Cardiac septum (tissue), 1 donor: ENCODE measurements at regions not wholly inside any gene's neighbourhood (a gene's known extent, or its start where the extent isn't known, plus 50 kb on each side); places are given as distances from the start of the nearest gene placed in this dataset.
"Not testable (repeated sequence)": the region's sequence is repeated elsewhere in the genome, so short reads cannot be mapped to it uniquely, and the experiment has no call there.

ENCODE experiments used
- DNase-seq: peaks from one replicate; pipeline ENCODE4 v3.0.0-alpha.2; 2020; ENCODE audit warnings: low spot score
- intact Hi-C: fragments of 100-400 bp; cut with DNase I; formaldehyde crosslinking; loops from one replicate; pipeline ENCODE4 v1.14.0; 2022
- donor health status: DM: no; HTN: no; CAD: no.

DNA sequence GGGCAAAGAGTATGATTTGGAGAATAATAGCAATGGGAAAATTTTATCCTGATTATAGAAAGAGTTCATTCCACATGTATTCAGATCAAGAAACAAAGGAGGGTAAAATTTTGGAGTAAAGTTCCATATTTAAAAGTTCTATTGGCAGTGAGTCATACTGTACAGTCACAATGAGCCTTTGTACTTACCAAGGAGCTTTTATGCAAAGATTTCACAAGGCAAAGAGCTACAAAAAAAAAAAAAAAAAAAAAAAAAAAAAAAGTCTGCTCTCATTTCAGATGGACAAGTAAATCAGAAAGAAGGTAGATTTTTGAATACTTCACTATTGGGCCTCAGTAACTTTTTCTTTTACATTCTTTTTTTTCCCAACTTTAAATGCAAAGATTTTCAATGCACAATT lies 1802.2 kb upstream of the PIK3C3 start:
- intact Hi-C loops = no loop called here
- DNase-seq = no peak

DNA sequence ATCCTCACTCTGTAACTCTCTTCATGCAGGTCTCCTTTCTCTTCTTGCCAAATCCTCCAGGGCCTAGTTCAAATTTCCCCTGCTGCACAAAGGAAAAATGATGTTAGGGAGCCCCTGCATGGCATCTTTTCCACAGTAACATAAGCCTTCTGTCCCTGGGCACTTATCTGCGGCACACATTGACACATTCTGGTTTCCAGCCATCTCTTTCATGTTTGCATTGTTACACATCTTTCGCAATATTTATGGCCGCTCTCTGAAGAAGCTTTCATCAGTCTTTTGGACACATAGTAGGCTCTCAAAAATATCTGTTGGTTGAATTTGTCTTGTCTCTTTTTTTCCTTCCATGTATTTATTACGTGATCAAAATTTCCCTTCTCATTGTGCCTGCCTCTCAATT lies 1806.1 kb upstream of the PIK3C3 start:
- no peak for DNase-seq
- intact Hi-C loops = no loop called here

DNA sequence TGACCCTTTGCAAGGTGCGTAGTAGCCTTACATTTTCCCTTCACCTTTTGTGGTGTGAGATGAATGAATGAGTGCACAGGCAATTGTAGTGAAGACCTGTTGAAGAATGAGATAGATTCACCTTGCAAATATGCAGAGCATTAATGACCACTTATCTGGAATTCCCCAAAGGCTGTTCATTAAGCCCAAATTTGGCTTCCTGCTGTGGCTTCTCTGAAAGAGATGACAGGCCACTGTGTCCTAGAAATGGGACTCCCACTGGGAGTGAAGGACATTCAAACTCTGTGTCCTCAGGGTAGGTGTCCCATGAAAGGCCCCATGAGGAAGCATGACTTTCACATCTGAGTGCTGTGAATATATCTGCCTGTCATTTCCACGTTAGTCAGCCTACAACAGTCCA lies 1821.8 kb upstream of the PIK3C3 start:
- intact Hi-C loops = no loop called here
- DNase-seq = no peak

DNA sequence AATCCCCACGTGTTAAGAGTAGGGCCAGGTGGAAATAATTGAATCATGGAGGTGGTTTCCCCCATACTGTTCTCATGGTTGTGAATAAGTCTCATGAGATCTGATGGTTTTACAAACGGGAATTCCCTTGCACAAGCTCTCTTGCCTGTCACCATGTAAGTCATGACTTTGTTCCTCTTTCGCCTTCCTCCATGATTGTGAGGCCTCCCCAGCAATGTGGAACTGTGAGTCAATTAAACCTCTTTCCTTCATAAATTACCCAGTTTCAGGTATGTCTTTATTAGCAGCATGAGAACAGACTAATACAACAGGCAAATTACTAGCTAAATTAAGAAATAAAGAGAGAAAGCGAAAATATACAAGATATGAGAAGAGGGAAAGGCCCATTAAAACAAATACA lies 1822.6 kb upstream of the PIK3C3 start:
- intact Hi-C loops = not testable (repeated sequence)

DNA sequence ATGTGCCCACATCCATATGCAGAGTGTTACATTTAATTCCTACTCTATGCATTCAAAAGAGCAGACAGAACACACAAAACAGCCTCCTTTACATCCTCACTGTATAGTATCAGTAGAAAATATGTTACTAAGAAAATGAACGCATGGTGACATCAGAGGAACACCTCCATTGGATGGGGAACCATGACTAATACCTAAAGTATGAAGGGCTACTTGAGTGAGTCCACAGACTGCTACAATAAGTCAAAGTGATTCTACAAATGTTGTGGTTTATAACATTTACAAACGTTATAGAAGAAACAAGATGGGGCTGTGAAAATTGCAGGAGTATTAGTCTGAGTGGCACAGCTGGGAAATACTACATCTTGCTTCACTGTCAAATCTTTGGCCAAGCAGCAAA lies 1830.9 kb upstream of the PIK3C3 start:
- intact Hi-C loops = no loop called here

More for the DNA sequence above, 1822.6 kb upstream of the PIK3C3 start:
- not testable (repeated sequence) for DNase-seq

DNA sequence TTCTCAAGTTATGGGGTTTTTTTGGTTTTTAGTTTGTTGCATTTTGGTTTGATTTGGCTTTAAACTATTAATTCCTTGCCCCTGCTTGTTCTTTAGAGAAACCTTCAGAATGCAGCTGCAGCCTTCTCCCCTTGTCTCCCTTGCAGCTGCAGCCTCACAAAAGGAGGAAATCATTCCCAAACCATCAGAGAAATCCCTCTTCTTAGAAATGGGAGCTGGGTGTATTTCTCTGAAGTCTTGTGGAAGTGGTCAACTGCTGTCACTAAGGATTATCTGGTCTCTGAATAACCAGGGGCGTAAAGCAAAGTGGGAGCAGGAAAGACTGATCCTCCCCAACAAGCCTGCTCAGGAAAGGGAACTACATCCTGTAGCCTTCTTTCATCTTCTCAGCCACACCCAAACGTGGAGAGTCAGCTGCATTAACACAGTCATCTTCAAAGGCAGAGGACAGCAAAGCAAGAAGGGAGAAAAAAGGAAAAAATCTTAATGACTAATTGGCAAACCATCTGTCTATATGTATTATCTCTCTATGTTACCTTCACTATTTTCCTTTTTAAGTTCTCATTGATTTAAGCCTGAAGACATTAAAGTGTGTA lies 1834.1 kb upstream of the PIK3C3 start:
- intact Hi-C loops = no loop called here

More for the DNA sequence above, 1830.9 kb upstream of the PIK3C3 start:
- DNase-seq = no peak

DNA sequence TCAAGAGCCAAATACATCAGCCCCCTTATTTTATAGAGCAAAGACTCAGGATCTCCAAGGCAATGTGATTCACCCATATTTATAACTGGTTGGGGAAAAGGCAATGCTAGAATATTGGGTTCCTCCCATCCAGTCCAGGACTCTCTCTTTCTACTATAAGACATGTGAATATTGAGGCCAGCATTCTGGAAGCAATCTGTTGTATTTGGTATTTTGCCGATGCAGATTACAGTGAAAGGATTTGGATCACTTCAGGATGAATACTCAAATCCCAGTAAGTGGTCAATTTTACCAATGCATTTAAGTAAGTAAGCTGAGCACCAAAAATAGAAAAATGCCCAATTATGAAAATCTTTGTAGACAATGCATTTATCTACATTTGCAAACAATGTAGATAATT lies 1834.7 kb upstream of the PIK3C3 start:
- DNase-seq = no peak
- intact Hi-C loops = no loop called here

More for the DNA sequence above, 1834.1 kb upstream of the PIK3C3 start:
- no peak for DNase-seq

DNA sequence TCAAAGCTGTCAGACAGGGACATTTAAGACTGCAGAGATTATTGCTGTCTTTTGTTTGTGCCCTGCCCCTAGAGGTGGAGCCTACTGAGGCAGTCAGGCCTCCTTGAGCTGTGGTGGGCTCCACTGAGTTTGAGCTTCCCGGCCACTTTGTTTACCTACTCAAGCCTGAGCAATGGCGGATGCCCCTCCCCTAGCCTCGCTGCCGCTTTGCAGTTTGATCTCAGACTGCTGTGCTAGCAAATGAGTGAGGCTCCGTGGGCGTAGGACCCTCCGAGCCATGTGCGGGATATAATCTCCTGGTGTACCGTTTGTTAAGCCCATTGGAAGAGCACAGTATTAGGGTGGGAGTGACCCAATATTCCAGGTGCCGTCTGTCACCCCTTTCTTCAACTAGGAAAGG lies 1835.5 kb upstream of the PIK3C3 start:
- not testable (repeated sequence) for DNase-seq
- intact Hi-C loops = loop anchor here (10.0 kb wide), 1 partner anchor 65 kb away; no protein-coding TSS in a partner anchor

DNA sequence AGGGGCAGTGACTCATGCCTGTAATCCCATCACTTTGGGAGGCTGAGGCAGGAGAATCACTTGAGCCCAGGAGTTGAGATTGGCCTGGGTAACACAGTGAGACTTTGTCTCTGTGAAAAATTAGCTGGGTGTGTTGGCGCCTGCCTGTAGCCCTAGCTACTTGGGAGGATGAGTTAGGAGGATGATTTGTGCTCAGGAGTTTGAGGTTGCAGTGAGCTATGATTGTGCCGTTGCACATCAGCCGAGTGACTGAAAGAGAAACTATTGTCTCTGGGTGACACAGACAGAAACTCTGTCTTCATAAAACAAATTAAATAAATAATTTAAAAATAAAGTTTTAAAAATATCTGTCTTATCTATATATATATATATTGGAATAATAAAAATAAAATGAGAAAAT lies 1844.6 kb upstream of the PIK3C3 start:
- no peak for DNase-seq
- intact Hi-C loops = loop anchor here (10.0 kb wide), 1 partner anchor 56 kb away; no protein-coding TSS in a partner anchor

DNA sequence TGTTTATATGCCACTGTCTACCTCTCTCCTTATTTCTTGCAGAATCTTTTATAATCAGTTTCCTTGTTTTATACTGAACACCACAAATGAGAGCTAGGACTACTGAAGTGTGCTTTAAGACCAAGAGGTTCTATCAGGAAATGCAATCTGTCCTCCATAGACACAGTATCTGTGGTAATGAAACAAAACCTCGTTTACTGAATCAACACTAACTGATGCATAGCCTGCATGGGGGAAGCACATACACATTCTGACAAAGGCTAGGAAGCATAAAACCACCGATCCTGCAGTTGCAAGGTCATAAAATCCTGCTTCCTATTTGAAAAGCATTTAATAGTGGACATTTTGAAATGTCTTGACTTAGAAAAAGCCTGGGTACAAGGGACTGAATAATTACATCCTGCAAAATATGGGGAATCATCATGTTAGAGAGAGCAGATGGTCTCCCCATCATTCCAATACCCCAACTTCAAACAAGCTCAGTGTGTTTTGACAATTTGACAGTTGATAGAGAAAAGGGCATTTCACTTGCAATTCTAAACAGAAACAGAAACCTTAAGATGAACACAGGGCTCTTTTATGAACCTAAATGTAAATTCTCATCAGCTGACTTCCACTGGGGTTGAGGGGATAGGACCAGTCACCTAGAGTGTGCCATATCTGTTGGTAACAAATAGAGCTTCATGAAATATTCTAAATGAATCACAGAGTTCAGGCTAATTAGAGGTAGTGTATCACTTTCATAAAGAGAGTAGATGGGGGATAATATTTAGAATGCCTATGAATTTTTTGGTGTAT lies 1845.6 kb upstream of the PIK3C3 start:
- intact Hi-C loops = loop anchor here (10.0 kb wide), 1 partner anchor 55 kb away; no protein-coding TSS in a partner anchor
- no peak for DNase-seq

DNA sequence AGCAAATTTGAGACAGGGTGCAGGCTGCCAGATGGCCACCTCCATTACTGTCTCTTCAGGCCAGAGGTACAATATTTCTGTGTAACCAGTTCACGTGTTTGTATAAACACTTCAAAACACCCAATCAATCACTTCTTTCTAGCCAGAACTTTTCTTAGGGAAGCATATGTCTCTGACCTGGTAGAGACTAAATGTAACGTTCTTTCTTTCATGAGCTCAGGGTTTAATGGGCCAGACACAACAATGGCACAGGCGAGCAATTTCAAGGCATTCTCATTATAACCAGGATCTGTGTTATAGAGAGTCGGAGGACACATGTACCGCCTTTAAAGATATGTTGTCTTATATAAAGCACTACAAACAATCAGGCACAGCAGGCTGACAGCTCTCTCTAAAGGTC lies 1846.4 kb upstream of the PIK3C3 start:
- DNase-seq = no peak
- intact Hi-C loops = no loop called here

DNA sequence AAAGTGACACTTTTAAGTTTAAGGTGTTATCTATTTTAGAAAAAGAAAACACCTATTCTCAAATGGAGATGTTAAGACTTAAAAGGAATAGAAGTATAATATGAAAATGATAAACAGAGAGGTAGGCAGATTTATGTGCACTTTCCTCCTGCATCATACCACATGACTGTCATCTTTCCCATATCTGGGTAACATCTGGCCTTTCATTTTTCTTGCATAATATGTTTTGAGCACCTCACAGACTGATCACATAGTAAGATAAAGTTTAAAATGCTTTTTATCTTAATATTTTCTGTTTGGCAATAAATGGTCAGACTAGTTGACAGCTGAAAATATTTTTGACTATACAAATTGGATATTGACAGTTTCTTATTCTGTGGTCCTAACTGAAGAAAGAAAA lies 1852.1 kb upstream of the PIK3C3 start:
- intact Hi-C loops = no loop called here
- no peak for DNase-seq

DNA sequence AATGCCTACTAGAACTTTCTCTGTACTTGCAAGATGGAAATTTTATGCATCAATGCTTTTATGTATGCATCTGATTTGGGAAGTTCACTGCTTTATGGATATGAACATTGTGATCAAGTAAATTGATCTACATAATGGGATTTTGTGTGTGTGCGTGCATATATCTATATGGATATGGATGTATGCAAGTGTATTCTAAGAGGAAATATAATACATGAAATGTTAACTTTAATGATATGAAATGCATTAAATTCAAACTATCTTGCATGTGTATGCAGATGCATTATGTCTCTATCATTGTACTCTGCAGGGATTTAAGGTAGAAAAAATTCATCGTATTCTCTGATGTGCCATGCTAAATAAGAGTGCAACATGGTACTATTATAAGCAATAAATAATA lies 1855.4 kb upstream of the PIK3C3 start:
- DNase-seq = no peak
- intact Hi-C loops = no loop called here

DNA sequence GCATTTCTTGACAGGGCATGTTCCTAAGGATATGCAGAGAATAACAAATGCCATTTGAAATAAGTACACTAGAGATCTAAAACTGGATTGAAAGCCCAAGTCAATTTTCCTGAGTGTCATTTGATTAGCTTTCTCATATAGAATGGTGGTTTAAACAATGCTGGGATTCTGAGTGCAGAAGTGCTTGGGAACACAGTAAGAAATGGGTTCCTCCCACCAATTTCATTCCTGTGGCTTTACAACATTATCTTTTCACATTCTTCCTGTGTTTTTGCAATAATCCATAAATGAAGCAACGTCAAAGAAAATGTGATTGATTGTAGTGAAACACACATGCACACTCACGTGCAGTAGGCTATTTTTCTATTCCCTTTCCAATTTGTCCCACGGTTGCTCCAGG lies 1858.4 kb upstream of the PIK3C3 start:
- no peak for DNase-seq
- intact Hi-C loops = no loop called here

DNA sequence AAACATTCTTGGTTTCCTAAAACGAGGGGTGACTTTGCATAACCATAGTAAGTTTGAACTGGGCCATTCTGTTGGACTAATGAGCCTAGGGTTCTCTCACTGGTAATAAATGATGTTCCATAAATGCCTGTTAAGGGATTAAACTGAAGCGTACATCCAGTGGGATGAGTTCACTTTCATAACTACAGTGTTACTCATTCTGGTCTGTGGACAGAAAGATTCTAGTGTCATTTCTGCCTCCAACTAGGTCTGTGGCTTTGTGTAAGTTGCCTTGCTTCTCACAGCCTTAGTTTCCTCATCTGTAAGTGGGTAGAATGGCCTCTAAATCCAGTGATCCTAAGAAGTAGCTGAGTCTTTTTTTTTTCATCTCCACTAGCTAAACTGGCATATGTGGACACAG lies 1860.6 kb upstream of the PIK3C3 start:
- DNase-seq = no peak
- intact Hi-C loops = no loop called here

DNA sequence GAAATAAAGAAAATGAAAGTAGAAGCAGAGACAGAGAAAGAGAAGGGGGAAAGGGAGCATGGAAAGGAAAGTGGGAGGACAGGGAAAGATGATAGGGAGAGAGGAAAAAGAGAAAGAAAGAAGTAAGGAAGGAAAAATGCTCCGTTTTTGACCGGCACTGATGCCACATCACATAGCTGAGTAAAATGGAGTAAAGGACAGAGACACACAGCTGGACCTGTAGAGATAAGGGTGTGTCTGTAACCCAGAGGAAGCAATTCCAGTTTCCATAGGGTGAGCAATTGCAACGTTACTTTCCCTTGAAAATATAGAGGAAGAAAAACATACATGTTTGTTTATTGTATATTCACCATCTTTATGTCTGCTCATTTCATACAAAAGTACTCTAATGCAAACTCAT lies 1866.9 kb upstream of the PIK3C3 start:
- DNase-seq = no peak
- intact Hi-C loops = no loop called here

DNA sequence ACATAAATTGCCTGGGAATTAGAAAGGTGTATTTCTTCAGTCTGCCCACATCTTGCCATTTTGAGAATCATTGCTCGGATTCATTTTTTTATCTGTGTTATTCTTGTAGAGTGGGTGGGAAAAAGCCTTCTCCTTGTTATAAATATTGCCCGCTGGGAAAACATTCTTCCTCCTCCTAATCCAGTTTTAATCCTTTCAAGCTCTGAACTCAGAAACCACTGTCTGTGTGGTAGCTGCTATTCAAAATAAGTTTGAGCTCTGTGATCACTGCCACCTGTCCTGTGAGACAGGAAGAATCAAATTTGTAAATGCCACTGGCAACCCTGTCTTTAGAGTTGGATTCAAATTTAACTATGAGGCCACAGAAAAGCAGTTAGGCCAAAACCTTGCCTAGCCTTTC lies 1875.2 kb upstream of the PIK3C3 start:
- no peak for DNase-seq
- intact Hi-C loops = no loop called here

DNA sequence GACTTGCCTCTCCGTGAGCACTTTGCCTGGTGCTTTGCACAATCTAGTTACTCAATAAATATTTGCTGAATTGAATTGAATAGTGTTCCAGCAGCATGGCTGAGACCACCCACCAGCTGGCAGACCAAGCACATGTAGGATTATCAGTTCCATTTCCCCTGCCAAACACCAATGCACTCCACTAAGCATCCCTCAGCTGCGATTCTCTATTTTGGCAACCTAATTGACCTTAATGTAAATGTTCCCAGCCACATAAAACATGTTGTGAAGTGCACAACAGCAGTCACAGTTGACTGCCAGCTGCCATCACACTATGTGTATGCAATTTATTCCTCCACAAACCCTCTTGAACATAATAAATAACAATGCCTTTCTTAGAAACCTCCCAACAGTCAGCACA lies 1879.4 kb upstream of the PIK3C3 start:
- DNase-seq = no peak
- intact Hi-C loops = no loop called here

DNA sequence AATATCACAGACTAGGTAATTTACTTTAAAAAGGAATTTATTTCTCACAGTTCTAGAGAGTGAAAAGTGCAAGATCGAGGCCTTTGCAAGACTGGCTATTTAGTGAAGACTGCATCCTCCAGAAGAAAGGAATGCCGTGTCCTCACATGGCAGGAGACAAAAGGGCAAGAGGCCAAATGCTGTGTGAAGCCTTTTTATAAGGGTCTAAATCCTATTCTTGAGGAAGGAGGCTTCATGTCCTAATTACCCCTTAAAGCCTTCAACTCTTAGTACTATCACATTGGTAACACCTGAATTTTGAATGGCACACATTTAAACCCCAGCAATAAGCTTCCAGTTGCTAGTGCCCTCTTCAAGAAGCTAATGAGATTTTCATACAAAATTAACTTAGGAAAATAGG lies 1882.3 kb upstream of the PIK3C3 start:
- intact Hi-C loops = no loop called here
- no peak for DNase-seq

DNA sequence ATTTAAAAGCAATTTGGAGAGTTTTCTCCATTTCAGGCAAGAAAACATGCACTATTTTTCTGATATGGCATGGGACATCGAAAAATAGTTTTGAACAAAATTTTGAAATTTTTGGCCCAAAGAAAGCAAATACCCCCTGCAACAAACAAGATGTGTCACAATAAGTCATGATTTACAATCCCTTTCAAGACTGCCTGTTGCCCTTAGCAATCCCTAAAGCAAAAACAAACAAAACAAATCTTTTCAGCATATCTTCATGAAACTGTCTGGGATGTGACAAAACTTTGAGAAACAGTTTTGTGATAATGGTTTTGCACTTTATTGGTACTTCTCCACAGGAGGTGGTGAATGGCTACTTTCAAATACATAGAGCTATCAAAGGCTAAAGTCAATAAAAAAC lies 1888.7 kb upstream of the PIK3C3 start:
- intact Hi-C loops = no loop called here
- DNase-seq = no peak

DNA sequence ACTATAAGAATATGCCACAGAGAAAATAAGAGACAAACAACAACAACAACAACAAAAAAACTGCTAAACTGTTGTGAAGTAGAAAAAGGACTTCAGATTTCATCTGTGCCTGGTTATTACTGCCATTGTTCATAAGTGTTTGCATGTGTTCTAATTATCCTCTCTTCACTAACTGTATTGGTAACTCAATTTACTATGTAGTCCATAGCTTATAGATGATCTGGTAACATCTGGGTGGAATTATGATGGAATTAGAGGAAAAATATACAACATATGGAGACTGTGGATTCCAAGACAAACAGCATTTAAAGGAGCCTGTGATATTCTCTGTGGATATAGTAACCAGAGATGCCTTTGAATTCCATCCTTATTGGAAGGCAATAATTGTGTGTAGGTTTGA lies 1891.5 kb upstream of the PIK3C3 start:
- intact Hi-C loops = no loop called here
- no peak for DNase-seq
